ENCODE measurements at regions not wholly inside any gene's neighbourhood (a gene's known extent, or its start where the extent isn't known, plus 50 kb on each side); places are given as distances from the start of the nearest gene placed in this dataset.

DNA sequence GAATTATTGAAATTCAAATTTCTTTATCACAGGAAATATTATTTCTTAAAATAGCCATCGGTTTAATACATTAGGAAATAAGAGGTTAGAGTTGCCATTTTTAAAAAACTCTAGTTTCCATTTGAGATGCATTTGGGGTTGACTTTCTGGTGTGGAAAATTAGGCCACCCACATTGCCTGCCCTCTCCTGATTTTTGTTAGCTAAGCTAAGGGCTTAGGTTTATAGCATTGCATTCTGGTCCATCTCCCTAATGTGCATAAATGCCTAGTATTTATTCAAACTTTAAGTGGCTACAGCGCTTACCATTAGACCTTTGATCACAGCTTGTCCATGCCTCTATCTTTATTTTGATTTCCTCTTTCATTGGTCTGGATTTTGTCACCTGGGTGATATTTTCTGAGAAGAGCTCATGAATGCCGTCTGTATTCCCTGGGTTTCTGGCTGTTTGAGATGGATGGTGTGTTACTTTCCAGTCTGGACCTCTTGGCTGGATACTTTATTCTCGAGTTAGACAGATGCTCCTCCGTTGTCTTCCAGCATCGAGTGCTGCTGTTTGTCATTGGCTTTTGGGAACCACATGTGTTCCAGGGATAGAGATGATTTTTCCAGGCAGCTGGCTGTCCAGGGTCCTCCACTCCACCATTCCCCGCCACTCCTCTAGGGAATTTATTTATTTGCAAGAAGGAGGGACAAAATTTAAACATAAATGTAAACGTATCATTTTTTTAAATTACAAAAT lies 120.3 kb downstream of the KATNIP start:
- DNase-seq (ENCODE audit: insufficient read length) (no peak), FAIRE-seq (no peak)
- TF ChIP-seq TAF1 (IDR thresholded peaks at IDR 0.05; ENCODE audit: borderline replicate concordance, low read depth, low read length) (no peak), POLR2AphosphoS5 (IDR thresholded peaks at IDR 0.05; ENCODE audit: low read depth, low read length) (no peak), POLR2A (IDR thresholded peaks at IDR 0.05; ENCODE audit: low read depth, low read length) (no peak)

DNA sequence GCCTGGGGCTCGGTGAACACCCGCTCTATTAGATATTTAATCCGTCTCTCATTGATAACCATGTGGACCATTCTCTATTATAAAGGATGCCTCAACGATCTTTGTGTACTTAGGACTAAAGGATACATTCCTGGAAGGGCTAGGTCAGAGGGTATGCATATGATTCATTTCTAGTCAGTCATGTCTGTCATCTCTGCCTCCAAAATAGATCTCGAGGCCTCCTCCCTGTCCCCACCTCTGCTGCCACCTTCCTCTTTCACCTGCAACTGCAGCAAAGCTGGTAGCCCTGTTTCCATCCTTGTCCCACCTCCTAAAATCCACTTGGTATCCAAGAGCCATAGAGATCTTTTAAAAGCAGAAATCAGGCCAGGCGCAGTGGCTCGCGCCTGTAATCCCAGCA lies 121.5 kb downstream of the KATNIP start:
- DNase-seq (ENCODE audit: insufficient read length) = no peak
- TF ChIP-seq TAF1 (IDR thresholded peaks at IDR 0.05; ENCODE audit: borderline replicate concordance, low read depth, low read length) = no peak
- TF ChIP-seq POLR2A (IDR thresholded peaks at IDR 0.05; ENCODE audit: low read depth, low read length) = no peak
- no peak for TF ChIP-seq POLR2AphosphoS5 (IDR thresholded peaks at IDR 0.05; ENCODE audit: low read depth, low read length)

DNA sequence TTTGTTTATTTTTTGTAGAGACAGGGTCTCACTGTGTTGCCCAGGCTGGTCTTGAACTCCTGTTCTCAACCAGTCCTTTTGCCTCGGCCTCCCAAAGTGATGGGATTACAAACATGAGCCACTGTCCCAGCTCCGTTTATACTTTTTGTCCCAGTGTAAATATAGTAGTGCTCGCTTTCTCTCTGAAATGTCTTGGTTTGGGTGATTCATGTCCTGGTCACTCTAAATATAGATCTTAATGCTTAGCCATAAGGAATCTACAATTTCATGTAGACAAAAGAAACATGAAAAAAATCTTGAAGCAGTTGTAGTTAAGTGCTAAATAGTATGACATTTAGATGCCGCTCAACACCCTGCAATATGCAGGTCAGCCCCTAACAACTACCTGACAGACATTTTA lies 126.9 kb downstream of the KATNIP start:
- FAIRE-seq (no peak), DNase-seq (ENCODE audit: insufficient read length) (no peak)
- TF ChIP-seq POLR2A (IDR thresholded peaks at IDR 0.05; ENCODE audit: low read depth, low read length) = no peak
- TF ChIP-seq TAF1 (IDR thresholded peaks at IDR 0.05; ENCODE audit: borderline replicate concordance, low read depth, low read length) = no peak
- TF ChIP-seq POLR2AphosphoS5 (IDR thresholded peaks at IDR 0.05; ENCODE audit: low read depth, low read length) = no peak

More for the DNA sequence above, 121.5 kb downstream of the KATNIP start:
- no peak for FAIRE-seq

DNA sequence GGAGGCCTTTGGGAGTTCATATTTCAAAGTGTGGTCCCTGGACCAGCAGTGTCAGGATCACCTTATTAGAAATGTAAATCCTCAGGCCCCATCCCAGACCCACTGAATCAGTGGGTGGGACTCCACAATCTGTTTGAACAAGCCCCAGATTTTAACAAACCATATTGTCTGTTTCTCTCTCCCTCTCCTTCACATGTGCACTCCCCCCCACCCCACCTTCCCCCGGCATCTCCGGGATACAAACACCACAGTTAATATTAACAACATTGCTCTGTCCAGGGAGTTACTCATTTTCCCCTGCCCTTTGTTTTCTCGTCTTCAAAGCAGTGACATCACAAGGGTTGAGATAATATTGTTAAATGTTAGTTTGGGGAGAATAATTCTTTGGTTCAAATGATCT lies 127.3 kb downstream of the KATNIP start:
- FAIRE-seq (no peak), DNase-seq (ENCODE audit: insufficient read length) (no peak)
- TF ChIP-seq POLR2AphosphoS5 (IDR thresholded peaks at IDR 0.05; ENCODE audit: low read depth, low read length) (no peak), TAF1 (IDR thresholded peaks at IDR 0.05; ENCODE audit: borderline replicate concordance, low read depth, low read length) (no peak)

DNA sequence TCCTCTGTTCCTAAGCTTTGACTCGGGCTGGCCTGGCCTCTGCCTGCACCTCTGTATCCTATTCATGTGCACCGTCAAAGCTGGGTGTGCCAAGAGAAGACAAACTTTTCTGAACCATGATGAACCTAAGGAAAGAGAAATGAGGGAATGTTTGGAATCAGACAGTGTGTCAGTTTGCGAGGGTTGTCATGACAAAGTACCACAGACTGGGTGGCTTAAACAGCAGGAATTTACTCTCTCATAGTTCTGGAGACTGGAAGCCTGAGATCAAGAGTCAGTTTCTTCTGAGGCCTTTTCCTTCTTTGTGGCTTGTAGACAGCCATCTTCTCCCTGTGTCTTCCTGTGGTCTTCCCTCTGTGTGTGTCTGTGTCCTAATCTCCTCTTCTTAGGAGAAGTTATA lies 129.0 kb downstream of the KATNIP start:
- DNase-seq (ENCODE audit: insufficient read length) (no peak), FAIRE-seq (no peak)
- TF ChIP-seq POLR2A (IDR thresholded peaks at IDR 0.05; ENCODE audit: low read depth, low read length) (no peak), TAF1 (IDR thresholded peaks at IDR 0.05; ENCODE audit: borderline replicate concordance, low read depth, low read length) (no peak), POLR2AphosphoS5 (IDR thresholded peaks at IDR 0.05; ENCODE audit: low read depth, low read length) (no peak)

DNA sequence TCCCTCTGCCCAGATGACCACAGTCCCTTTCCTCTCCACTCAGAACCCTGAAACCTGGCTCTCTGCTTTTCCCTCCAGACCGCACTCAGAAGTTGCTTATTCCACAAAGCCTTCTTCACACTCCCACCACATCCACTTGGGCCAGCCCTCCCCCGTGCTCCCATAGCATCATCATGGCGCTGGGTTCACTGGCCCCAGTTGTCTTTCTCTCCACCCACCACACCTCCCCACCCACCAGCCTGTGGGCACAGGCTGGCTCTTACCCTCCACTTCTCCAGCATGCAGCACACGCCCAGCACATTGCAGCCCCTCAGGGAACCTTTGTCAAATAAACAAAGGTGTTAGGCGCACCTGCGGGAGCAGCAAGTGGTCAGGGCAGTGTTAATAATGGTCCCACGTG lies 130.0 kb downstream of the KATNIP start:
- FAIRE-seq = no peak
- no peak for TF ChIP-seq POLR2A (IDR thresholded peaks at IDR 0.05; ENCODE audit: low read depth, low read length)
- TF ChIP-seq TAF1 (IDR thresholded peaks at IDR 0.05; ENCODE audit: borderline replicate concordance, low read depth, low read length) = no peak
- TF ChIP-seq POLR2AphosphoS5 (IDR thresholded peaks at IDR 0.05; ENCODE audit: low read depth, low read length) = no peak
- DNase-seq (ENCODE audit: insufficient read length) = no peak

DNA sequence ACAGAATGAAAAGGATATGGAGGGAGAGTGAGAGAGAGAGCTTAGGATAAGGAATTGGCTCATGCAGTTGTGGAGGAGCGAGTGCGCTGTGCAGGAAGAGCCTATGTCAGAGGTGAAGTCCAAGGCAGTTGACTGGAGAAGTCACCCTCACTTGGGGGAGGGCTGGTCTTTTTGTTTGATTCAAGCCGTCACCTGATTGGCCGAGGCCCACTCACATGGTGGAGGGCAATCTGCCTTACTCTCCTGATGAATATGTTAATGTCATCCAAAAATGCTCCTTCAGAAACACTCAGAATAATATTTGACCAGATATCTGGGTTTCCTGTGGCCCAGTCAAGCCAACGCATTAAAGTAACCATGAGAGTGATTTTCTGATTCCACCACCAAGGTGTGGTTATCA lies 131.7 kb downstream of the KATNIP start:
- FAIRE-seq = no peak
- no peak for DNase-seq (ENCODE audit: insufficient read length)
- TF ChIP-seq POLR2AphosphoS5 (IDR thresholded peaks at IDR 0.05; ENCODE audit: low read depth, low read length) = no peak
- TF ChIP-seq TAF1 (IDR thresholded peaks at IDR 0.05; ENCODE audit: borderline replicate concordance, low read depth, low read length) = no peak
- TF ChIP-seq POLR2A (IDR thresholded peaks at IDR 0.05; ENCODE audit: low read depth, low read length) = no peak

DNA sequence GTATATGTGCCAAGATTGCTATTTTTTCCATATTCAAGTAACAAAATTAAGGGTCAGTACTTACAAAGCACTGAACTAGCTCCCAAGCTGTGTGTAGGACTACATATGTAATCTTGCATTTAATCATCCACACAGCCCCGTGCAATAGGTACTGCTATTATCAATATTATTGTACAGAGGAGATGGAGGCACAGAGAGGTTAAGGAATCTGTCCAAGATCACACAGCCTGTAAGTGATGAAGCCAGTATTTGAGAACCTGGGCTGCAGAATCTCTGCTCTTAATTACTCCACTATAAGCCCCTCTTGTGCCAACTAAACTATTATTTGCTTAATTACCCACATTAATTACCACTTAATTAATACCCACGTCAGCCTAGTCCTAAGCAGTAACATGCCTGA lies 134.1 kb downstream of the KATNIP start:
- TF ChIP-seq POLR2A (IDR thresholded peaks at IDR 0.05; ENCODE audit: low read depth, low read length) (no peak), POLR2AphosphoS5 (IDR thresholded peaks at IDR 0.05; ENCODE audit: low read depth, low read length) (no peak), TAF1 (IDR thresholded peaks at IDR 0.05; ENCODE audit: borderline replicate concordance, low read depth, low read length) (no peak)
- FAIRE-seq (no peak), DNase-seq (ENCODE audit: insufficient read length) (no peak)

DNA sequence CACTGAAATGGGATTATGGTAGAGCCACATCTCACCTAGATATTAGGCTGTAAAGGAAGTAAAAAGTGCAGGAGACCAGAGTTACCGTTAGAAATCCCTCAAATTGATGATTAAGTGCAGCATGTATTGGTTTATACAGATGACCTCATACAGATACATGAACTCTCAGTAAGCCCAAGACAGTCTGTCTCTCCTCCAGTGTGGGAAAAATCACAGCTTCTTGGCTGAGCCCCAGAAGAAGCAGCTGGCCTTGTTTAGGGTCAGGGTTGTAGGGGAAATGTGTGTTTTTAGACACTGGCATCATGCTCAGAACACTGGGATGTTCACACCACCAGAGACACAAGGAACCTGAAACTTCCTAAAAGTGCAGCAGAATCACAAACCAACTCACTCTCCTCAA lies 135.9 kb downstream of the KATNIP start:
- TF ChIP-seq POLR2AphosphoS5 (IDR thresholded peaks at IDR 0.05; ENCODE audit: low read depth, low read length) = no peak
- no peak for TF ChIP-seq TAF1 (IDR thresholded peaks at IDR 0.05; ENCODE audit: borderline replicate concordance, low read depth, low read length)
- no peak for TF ChIP-seq POLR2A (IDR thresholded peaks at IDR 0.05; ENCODE audit: low read depth, low read length)
- DNase-seq (ENCODE audit: insufficient read length) (no peak), FAIRE-seq (no peak)

DNA sequence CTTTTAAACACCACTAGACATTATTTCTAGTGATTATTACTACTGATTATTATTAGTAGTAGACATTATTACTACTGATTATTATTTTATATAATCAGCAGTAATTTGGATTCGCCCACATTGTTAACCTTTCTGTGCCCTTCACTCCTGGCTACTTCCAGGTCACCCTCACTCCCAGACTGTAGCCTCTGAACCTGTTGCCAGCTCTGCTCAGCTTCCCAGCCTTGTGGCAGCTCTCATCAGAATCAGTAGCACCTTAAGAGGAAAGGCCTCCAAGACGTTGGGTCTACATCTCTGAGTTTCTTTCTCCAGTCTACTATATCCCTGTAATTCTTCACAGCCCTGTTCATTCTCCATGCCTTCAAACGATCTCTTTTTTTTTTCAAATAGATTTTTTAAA lies 137.0 kb downstream of the KATNIP start:
- no peak for TF ChIP-seq TAF1 (IDR thresholded peaks at IDR 0.05; ENCODE audit: borderline replicate concordance, low read depth, low read length)
- TF ChIP-seq POLR2AphosphoS5 (IDR thresholded peaks at IDR 0.05; ENCODE audit: low read depth, low read length) = no peak
- no peak for TF ChIP-seq POLR2A (IDR thresholded peaks at IDR 0.05; ENCODE audit: low read depth, low read length)
- DNase-seq (ENCODE audit: insufficient read length) = no peak
- FAIRE-seq = no peak

DNA sequence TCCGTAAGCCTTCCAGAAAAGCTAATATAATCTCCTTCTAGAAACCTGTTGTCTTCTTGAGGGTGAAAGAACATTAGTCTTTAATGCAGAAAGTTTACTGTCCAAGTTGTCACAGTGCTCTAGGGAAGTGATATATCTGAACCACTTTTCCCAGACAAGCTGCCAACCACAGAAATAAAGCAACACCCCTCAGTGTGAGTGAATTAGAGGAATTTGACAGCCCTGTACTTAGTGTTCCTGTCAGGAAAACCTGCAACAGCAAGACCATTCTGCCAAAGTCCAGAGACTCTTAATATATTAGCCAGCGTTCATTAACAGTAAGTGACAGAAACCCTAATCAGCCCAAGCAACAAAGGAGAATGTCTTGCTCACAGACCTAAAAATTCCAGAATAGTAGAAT lies 137.7 kb downstream of the KATNIP start:
- DNase-seq (ENCODE audit: insufficient read length) (no peak), FAIRE-seq (no peak)
- TF ChIP-seq TAF1 (IDR thresholded peaks at IDR 0.05; ENCODE audit: borderline replicate concordance, low read depth, low read length) = no peak
- TF ChIP-seq POLR2AphosphoS5 (IDR thresholded peaks at IDR 0.05; ENCODE audit: low read depth, low read length) = no peak
- no peak for TF ChIP-seq POLR2A (IDR thresholded peaks at IDR 0.05; ENCODE audit: low read depth, low read length)

DNA sequence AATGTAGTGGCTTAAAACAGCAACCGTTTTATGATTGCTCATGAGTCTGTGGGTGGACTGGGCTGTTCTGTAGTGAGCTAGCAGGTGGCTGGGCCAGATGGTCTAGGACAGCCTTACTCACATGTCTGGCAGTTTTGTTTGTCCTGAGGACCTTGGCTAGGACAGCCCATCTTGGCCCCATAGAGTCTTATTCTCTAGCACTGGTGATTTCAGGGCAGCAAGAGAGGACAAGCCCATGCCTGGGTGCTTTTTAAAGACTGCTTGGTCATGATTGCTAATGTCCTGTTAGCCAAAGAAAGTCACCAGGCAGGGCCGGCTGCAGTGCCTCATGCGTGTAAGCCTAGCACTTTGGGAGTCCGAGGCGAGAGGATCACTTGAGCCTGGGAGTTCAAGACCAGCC lies 139.8 kb downstream of the KATNIP start:
- DNase-seq (ENCODE audit: insufficient read length) (no peak), FAIRE-seq (no peak)
- TF ChIP-seq TAF1 (IDR thresholded peaks at IDR 0.05; ENCODE audit: borderline replicate concordance, low read depth, low read length) (no peak), POLR2A (IDR thresholded peaks at IDR 0.05; ENCODE audit: low read depth, low read length) (no peak), POLR2AphosphoS5 (IDR thresholded peaks at IDR 0.05; ENCODE audit: low read depth, low read length) (no peak)

Measured in GM12892 (cell line).